Mammary epithelial cell (primary cell): ENCODE measurements at regions not wholly inside any gene's neighbourhood (a gene's known extent, or its start where the extent isn't known, plus 50 kb on each side); places are given as distances from the start of the nearest gene placed in this dataset.

ENCODE experiments used
- CTCF ChIP-seq, 2 donors: IDR thresholded peaks in 1 of 2; conservative IDR thresholded peaks in 1 of 2; 2 replicates each; pipeline ENCODE4 v1.5.1; 2011 to 2012; ENCODE audit warnings: inconsistent platforms in 2 of 2, low read length in 2 of 2, mild to moderate bottlenecking in 2 of 2, control low read depth in 1 of 2, low read depth in 1 of 2; ENCODE audit not compliant: insufficient read depth in 1 of 2; ENCODE audit errors: extremely low read depth in 1 of 2
- EZH2 ChIP-seq: IDR thresholded peaks from 2 replicates; pipeline ENCODE4 v1.6.1; 2012; ENCODE audit warnings: low read length, inconsistent platforms, borderline replicate concordance

- TF ChIP-seq CTCF (conservative IDR thresholded peaks at IDR 0.05 in 1 of 2, IDR thresholded peaks at IDR 0.05 in 1 of 2; ENCODE audit: extremely low read depth in 1 of 2, insufficient read depth in 1 of 2, low read depth in 1 of 2, low read length in 2 of 2) (no peak), EZH2 (no peak)
These were observed 109.1 kb upstream of the VMA21 start for GRCh38 chrX:151287954-151288353.
